SKM-1 treated with dmso at 0.1 percent for 144 hours (cell line): ENCODE measurements at regions not wholly inside any gene's neighbourhood (a gene's known extent, or its start where the extent isn't known, plus 50 kb on each side); places are given as distances from the start of the nearest gene placed in this dataset.
A peak's percentile ranks its signal among the peaks of the same experiment; 100 is the strongest.
"Not testable (repeated sequence)": the region's sequence is repeated elsewhere in the genome, so short reads cannot be mapped to it uniquely, and the experiment has no call there.

Experiments
- DNase-seq: peaks from one replicate; lab custom pipeline; 2025; ENCODE audit not compliant: unreplicated experiment; lab: John Stamatoyannopoulos, UW

- no peak for DNase-seq
These were observed 66.0 kb downstream of the KBTBD8 start for GRCh38 chr3:67064105-67064504.

- no peak for DNase-seq
These were observed 69.1 kb downstream of the KBTBD8 start for GRCh38 chr3:67067251-67067650.

GRCh38 chr3:67072640-67073039 is 74.5 kb downstream of the KBTBD8 start:
- DNase-seq: not testable (repeated sequence)

GRCh38 chr3:67073812-67074211 is 75.7 kb downstream of the KBTBD8 start:
- DNase-seq: no peak

- no peak for DNase-seq
These were observed 77.2 kb downstream of the KBTBD8 start for GRCh38 chr3:67075295-67075694.

- no peak for DNase-seq
These were observed 78.5 kb downstream of the KBTBD8 start for GRCh38 chr3:67076607-67077006.

- DNase-seq: no peak
These were observed 79.5 kb downstream of the KBTBD8 start for GRCh38 chr3:67077656-67078055.

- no peak for DNase-seq
These were observed 84.5 kb downstream of the KBTBD8 start for GRCh38 chr3:67082533-67083024.

- no peak for DNase-seq
These were observed 85.2 kb downstream of the KBTBD8 start for GRCh38 chr3:67083277-67083676.

- no peak for DNase-seq
These were observed 89.7 kb downstream of the KBTBD8 start for GRCh38 chr3:67087788-67088187.

- no peak for DNase-seq
These were observed 92.4 kb downstream of the KBTBD8 start for GRCh38 chr3:67090474-67090873.

GRCh38 chr3:67093305-67093704 is 95.2 kb downstream of the KBTBD8 start:
- no peak for DNase-seq

- no peak for DNase-seq
These were observed 96.1 kb downstream of the KBTBD8 start for GRCh38 chr3:67094167-67094566.

GRCh38 chr3:67094774-67095173 is 96.7 kb downstream of the KBTBD8 start:
- DNase-seq: no peak

GRCh38 chr3:67104388-67104787 is 106.3 kb downstream of the KBTBD8 start:
- DNase-seq: no peak

- DNase-seq: no peak
These were observed 108.8 kb downstream of the KBTBD8 start for GRCh38 chr3:67106874-67107273.

GRCh38 chr3:67109651-67110204 is 111.6 kb downstream of the KBTBD8 start:
- no peak for DNase-seq

- DNase-seq: peak; percentile 60
These were observed 115.8 kb downstream of the KBTBD8 start for GRCh38 chr3:67113802-67114407.

- DNase-seq: no peak
These were observed 120.0 kb downstream of the KBTBD8 start for GRCh38 chr3:67118122-67118521.

GRCh38 chr3:67118635-67119034 is 120.5 kb downstream of the KBTBD8 start:
- DNase-seq: no peak

GRCh38 chr3:67123914-67124313 is 125.8 kb downstream of the KBTBD8 start:
- DNase-seq: no peak

- no peak for DNase-seq
These were observed 129.1 kb downstream of the KBTBD8 start for GRCh38 chr3:67127254-67127653.

GRCh38 chr3:67142432-67142831 is 144.3 kb downstream of the KBTBD8 start:
- no peak for DNase-seq
